ENCODE measurements at regions not wholly inside any gene's neighbourhood (a gene's known extent, or its start where the extent isn't known, plus 50 kb on each side); places are given as distances from the start of the nearest gene placed in this dataset.
"Not testable (repeated sequence)": the region's sequence is repeated elsewhere in the genome, so short reads cannot be mapped to it uniquely, and the experiment has no call there.

GRCh38 chr7:67854221-67855178, 857.9 kb downstream of the TYW1 start:
- DNase-seq: no peak

DNA sequence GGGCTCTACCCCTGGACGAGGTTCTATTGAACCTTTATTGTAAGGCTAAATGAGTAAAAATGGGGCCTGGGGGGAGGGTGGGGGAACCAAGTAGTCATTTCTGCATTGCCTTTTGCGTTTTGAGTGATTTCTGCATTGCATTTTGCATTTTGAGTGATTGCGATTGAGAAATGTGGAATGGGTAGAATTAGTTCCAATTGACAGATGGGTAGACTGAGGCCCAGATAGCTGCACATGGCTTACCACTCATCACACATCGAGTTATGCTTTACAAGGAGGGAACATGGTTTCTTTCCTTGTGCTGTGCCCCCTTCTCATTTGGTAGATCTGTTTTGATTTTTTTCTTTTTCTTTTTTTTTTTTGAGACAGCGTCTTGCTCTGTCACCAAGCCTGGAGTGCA, 858.7 kb downstream of the TYW1 start:
- DNase-seq: no peak

GRCh38 chr7:67856046-67856445, 859.4 kb downstream of the TYW1 start:
- DNase-seq: no peak

- DNase-seq: no peak
These were observed 861.1 kb downstream of the TYW1 start for GRCh38 chr7:67857698-67858097.

DNA sequence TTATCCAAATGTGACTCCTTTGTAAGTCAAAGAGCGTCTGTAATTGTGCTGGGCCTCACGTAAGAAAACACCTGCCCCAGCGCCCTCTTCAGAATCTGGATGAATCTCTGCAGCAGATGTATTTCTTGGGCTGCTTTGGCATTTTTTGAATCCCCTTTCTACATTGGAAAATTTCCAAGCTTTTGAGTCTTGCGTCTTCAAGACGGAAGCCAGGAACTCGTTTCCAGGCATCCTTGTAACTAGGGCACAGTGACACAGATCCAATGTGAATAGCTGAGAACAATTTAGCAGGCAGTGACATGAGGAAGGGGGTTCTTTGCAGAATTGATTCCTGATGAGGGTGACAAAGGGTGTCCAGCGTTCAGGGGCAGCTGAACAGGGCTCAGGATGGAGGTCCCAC, 862.3 kb downstream of the TYW1 start:
- DNase-seq: no peak

DNA sequence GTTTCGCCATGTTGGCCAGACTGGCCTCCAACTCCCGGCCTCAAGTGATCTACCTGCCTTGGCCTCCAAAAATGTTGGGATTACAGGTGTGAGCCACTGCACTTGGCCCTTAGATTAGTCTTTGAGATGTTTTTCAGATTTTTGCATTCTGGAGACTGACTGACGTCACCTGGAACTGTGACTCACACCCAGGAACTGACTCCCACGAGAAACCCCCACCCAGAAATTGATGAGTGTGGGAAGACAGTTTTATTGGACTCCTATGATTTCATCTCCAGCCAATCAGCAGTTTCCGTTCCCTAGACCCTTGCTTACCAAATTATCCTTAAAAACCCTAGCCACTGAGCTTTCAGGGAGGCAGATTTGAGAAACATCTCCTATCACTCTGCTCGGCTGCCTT, 867.3 kb downstream of the TYW1 start:
- DNase-seq: no peak

GRCh38 chr7:67866054-67866453, 869.4 kb downstream of the TYW1 start:
- DNase-seq: no peak

- no peak for DNase-seq
These were observed 870.2 kb downstream of the TYW1 start for GRCh38 chr7:67866812-67867211.

DNA sequence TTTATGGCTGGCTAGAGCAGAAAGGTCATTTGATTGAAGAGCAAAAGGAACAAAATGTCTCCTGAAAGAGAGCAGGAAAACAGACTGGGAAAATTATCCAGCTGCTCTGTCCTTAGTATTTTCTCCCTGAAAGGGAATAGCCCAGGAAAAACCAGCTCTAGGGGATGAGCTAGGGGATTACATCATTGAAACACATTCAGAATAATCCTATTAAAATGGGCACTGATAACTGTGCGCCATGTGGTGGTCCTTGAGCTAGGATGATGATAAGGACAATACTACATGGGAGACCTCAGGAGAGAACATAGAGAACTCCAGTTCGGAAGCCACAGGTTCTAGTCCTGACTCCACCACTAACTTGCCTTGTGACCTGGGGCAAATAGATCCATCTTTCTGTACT, 873.8 kb downstream of the TYW1 start:
- DNase-seq: no peak

GRCh38 chr7:67875558-67875957, 878.9 kb downstream of the TYW1 start:
- DNase-seq: no peak

GRCh38 chr7:67878808-67879207, 882.2 kb downstream of the TYW1 start:
- DNase-seq: no peak

DNA sequence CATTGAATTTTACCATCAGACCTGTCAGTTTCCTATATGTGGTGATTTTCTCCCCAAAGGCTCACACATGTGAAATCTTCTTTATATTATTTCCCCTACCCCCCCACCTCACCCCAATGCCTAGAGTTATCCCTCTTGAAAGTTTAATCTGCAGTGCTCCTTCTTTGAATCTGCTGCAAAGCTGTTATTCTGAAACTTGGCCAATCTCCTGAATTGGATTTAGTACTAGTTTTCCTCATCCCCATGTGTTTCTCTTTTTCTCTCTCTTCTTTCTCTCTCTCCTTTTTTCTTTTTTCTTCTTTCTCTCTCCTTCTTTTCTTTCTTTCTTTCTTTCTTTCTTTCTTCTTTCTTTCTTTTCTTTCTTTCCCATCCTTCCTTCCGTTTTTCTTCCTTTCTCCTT, 886.2 kb downstream of the TYW1 start:
- DNase-seq: no peak

GRCh38 chr7:67890316-67890715, 893.7 kb downstream of the TYW1 start:
- no peak for DNase-seq

DNA sequence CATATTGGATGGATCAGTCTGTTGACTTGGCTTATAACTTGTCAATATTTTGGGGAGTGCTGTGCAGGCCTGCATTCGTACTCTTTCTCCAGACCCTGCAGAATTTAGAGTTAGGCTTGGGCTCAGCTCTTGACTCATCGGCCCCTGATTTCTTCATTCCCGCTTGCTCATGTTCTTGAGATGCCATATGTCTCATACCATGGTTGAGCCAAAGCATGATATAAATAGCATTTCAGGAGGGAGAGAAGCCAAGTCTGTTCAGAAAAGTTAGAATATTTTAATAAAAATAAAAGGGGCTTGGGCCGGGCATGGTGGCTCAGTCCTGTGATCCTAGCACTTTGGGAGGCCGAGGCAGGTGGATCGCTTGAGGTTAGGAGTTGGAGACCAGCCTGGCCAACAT, 898.1 kb downstream of the TYW1 start:
- DNase-seq: no peak

- no peak for DNase-seq
These were observed 900.1 kb downstream of the TYW1 start for GRCh38 chr7:67896721-67897120.

DNA sequence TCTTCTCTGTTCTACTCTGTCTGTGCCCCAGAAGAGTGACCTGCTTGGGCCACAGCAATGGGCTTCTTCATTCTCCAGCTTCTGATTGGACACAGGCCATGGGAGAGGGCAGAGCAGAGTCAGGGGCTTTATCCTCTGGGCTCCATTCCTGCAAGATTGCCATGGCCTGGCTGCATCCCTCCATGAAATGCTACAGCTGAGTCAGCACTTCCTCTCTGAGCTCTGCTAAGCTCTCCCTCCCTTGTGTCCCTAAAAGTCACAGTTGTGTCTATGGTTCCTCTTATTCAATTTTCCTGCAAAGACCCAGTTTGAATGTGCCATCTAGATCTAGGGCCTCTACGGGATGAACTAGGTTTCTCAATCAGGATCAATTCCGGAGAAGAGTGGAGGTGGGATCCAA, 903.8 kb downstream of the TYW1 start:
- DNase-seq: no peak

- no peak for DNase-seq
These were observed 905.3 kb downstream of the TYW1 start for GRCh38 chr7:67901808-67902480.

- no peak for DNase-seq
These were observed 911.2 kb downstream of the TYW1 start for GRCh38 chr7:67907792-67908191.

DNA sequence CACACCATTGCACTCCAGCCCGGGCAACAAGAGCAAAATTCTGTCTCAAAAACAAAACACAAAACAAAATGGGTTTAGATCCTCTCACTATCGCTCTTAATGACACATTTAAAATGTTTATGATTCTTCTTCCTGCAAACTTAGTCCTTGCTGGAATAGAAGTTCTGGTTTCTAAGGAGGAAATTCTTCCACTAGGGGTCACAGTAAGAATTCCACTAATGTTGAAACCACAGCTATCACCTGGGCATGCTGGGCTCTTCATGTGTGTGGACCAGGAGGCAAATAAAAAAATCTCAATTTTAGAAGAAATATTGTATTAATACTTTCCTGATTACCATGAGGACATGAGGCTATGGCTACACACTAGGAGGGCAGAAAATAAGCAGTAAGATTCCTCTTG, 915.8 kb downstream of the TYW1 start:
- no peak for DNase-seq

DNA sequence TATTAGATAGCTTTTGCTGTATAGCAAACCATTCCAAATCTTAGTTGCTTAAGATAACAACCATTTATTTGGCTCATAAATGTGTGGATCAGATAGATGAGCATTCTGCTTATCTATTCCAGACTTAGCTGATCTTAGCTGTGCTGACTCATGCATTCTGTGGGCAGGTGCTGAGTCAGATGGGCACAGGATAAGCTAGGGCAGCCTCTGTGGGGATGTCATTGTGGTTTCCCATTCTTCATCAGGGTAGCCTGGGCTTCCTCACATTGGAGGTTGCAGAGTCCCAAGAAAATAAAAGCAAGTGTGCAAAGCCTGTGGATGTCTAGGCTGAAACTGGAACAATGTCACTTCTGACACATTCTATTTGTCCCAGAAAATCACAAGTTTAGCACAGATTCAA, 917.0 kb downstream of the TYW1 start:
- DNase-seq: peak in 1 of 5 experiments; percentile 18

GRCh38 chr7:67916111-67916510, 919.5 kb downstream of the TYW1 start:
- DNase-seq: not testable (repeated sequence)

DNA sequence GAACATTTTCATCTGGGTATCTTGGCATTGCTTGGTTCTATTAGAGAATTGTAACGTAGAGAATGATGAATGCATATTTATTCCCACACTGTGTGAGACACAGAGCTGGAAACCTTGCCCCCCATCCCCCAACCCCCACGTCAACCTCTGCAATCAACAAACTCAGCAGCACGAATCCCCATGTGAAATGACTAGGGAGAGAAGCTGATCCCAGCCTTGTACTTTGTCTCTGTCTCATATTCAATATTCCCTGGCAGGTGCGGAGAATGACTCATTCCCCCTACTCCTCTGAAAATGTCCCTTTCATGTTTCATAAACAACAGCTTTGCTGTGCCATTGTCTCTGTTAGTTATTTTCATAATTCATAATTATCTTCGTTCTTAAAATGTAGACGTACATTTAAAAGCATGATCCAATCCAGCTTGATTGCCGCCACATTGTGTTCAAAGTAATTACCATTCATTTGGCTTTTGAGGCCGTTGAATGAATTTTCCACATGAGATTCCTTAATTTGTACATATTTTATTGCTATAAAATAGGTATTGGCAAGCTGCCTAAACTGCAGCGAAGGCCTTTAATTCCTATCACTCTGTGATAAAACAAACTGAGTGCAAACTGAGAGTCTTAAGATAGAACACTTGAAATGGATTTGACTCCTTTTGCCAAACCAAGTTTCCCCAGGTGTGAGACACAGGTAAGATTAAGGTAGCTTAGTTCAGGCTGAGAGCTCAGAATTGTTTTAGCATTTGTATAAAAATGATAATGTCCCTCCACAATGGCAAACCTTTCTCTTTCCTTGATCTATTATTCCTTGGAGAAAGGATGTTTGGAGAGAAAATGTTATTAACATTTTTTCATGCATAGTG, 920.2 kb downstream of the TYW1 start:
- no peak for DNase-seq

DNA sequence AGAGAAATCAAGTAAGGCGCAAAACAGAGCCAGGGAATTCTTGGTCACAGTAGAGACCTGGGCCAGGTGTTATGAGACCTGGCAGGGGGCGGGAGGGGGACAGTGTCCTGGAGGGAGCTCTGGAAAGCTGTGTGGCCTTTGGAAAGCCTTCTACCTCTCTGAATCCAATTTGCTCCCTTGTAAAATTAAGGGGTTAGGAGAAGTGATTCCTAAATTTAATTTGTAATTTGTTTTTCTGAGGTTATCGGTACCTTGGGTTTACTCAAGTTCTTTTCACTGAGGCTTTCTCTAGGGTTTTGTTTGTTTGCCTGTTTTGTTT, 920.8 kb downstream of the TYW1 start:
- no peak for DNase-seq
